ENCODE measurements at regions not wholly inside any gene's neighbourhood (a gene's known extent, or its start where the extent isn't known, plus 50 kb on each side); places are given as distances from the start of the nearest gene placed in this dataset.

GRCh38 chr12:127448906-127449305 lies 818.1 kb upstream of the TMEM132C start:
- intact Hi-C loops (cut with micrococcal nuclease): no loop called here
- DNase-seq (ENCODE audit: low read depth, low spot score): no peak
- dilution Hi-C loops (cut with MboI; ENCODE audit: extremely low pct_ligation_motif_present, low sequenced_read_pairs): no loop called here
- H3K36me3 ChIP-seq (ENCODE audit: control insufficient read depth in 2 of 2, extremely low read depth in 1 of 2, insufficient read depth in 2 of 2, low read length in 2 of 2): no peaks in the 10 kb centered on the region
- H3K79me2 ChIP-seq (ENCODE audit: control insufficient read depth, insufficient read depth, low read length): no peaks in the 10 kb centered on the region
- TF ChIP-seq EZH2 (IDR thresholded peaks at IDR 0.05; ENCODE audit: borderline replicate concordance, low read depth, low read length, severe bottlenecking) (no peak), JUN (IDR thresholded peaks at IDR 0.05; ENCODE audit: borderline replicate concordance, insufficient read depth, insufficient read length, low read depth) (no peak), POLR2AphosphoS5 (IDR thresholded peaks at IDR 0.05; ENCODE audit: insufficient read depth, low read depth, low read length) (no peak), FOS (IDR thresholded peaks at IDR 0.05; ENCODE audit: borderline replicate concordance, insufficient read depth, low read length) (no peak), MYC (IDR thresholded peaks at IDR 0.05; ENCODE audit: low read depth, low read length) (no peak), POLR2A (IDR thresholded peaks at IDR 0.05; ENCODE audit: low read depth, low read length) (no peak)
- TF ChIP-seq, protein P1, sequence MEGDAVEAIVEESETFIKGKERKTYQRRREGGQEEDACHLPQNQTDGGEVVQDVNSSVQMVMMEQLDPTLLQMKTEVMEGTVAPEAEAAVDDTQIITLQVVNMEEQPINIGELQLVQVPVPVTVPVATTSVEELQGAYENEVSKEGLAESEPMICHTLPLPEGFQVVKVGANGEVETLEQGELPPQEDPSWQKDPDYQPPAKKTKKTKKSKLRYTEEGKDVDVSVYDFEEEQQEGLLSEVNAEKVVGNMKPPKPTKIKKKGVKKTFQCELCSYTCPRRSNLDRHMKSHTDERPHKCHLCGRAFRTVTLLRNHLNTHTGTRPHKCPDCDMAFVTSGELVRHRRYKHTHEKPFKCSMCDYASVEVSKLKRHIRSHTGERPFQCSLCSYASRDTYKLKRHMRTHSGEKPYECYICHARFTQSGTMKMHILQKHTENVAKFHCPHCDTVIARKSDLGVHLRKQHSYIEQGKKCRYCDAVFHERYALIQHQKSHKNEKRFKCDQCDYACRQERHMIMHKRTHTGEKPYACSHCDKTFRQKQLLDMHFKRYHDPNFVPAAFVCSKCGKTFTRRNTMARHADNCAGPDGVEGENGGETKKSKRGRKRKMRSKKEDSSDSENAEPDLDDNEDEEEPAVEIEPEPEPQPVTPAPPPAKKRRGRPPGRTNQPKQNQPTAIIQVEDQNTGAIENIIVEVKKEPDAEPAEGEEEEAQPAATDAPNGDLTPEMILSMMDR (IDR thresholded peaks at IDR 0.05; ENCODE audit: extremely low read depth in 1 of 2, insufficient read depth in 1 of 2, low read depth in 1 of 2, low read length in 2 of 2): no peak
- no peaks in the 10 kb centered on the region for H3K27me3 ChIP-seq (ENCODE audit: control insufficient read depth in 2 of 2, insufficient read depth in 2 of 2, low read length in 2 of 2)
- H3K4me2 ChIP-seq (ENCODE audit: insufficient read depth, low read length): no peak overlapping the region
- H3K9ac ChIP-seq (replicated peaks; ENCODE audit: extremely low read depth, insufficient read depth, low read length): no peak overlapping the region
- CTCF ChIA-PET: no interaction called here
- H3K9me3 ChIP-seq (replicated peaks; ENCODE audit: control insufficient read depth, insufficient read depth, low read length): peaks cover 5% of the 10 kb centered on the region
- H2AFZ ChIP-seq (ENCODE audit: low read depth, low read length): no peak overlapping the region
- no TSS peak for BruUV-seq (replicated peaks)
- no peak for FAIRE-seq
- no peaks in the 10 kb centered on the region for H3K9me1 ChIP-seq (replicated peaks; ENCODE audit: control insufficient read depth, extremely low read depth, insufficient read depth, low read length)
- no peak overlapping the region for H3K27ac ChIP-seq (ENCODE audit: insufficient read depth, low read depth, low read length)
- POLR2A ChIA-PET: no interaction called here
- H3K4me3 ChIP-seq (replicated peaks in 1 of 3; ENCODE audit: insufficient read depth in 1 of 3, low read depth in 1 of 3, low read length in 3 of 3): no peak overlapping the region
- no peaks in the 10 kb centered on the region for H4K20me1 ChIP-seq (replicated peaks; ENCODE audit: control insufficient read depth, extremely low read depth, insufficient read depth, low read length)
- no peaks in the 10 kb centered on the region for H3K4me1 ChIP-seq (ENCODE audit: control insufficient read depth, extremely low read depth, insufficient read depth, low read length)

DNA sequence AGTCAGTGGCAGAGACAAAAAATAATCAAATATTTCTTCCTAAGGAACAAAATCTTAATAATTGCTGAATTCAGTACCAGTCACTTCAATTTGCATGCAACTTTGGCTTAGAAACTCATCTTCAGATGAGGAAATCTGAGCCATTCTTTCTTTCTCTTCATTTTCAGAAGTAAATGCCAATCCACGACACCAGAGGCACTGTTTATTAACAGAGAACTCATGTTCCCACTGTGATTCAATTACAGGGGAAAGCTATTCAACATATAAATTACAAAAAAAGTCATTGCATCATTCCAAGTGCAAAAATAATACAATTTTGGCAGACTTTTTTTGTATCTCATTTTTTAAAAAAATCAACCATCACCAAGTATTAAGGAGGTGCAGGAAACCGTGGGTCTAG lies 816.1 kb upstream of the TMEM132C start:
- H3K27me3 ChIP-seq (ENCODE audit: control insufficient read depth in 2 of 2, insufficient read depth in 2 of 2, low read length in 2 of 2): no peaks in the 10 kb centered on the region
- peaks cover 2% of the 10 kb centered on the region for H3K9me3 ChIP-seq (replicated peaks; ENCODE audit: control insufficient read depth, insufficient read depth, low read length)
- intact Hi-C loops (cut with micrococcal nuclease) (no loop called here), dilution Hi-C loops (cut with MboI; ENCODE audit: extremely low pct_ligation_motif_present, low sequenced_read_pairs) (no loop called here)
- no peak overlapping the region for H3K9ac ChIP-seq (replicated peaks; ENCODE audit: extremely low read depth, insufficient read depth, low read length)
- FAIRE-seq: no peak
- no peak overlapping the region for H2AFZ ChIP-seq (ENCODE audit: low read depth, low read length)
- H3K79me2 ChIP-seq (ENCODE audit: control insufficient read depth, insufficient read depth, low read length): no peaks in the 10 kb centered on the region
- H3K4me2 ChIP-seq (ENCODE audit: insufficient read depth, low read length): no peak overlapping the region
- no peaks in the 10 kb centered on the region for H4K20me1 ChIP-seq (replicated peaks; ENCODE audit: control insufficient read depth, extremely low read depth, insufficient read depth, low read length)
- DNase-seq (ENCODE audit: low read depth, low spot score): no peak
- H3K36me3 ChIP-seq (ENCODE audit: control insufficient read depth in 2 of 2, extremely low read depth in 1 of 2, insufficient read depth in 2 of 2, low read length in 2 of 2): no peaks in the 10 kb centered on the region
- no peak overlapping the region for H3K4me3 ChIP-seq (replicated peaks in 1 of 3; ENCODE audit: insufficient read depth in 1 of 3, low read depth in 1 of 3, low read length in 3 of 3)
- H3K9me1 ChIP-seq (replicated peaks; ENCODE audit: control insufficient read depth, extremely low read depth, insufficient read depth, low read length): no peaks in the 10 kb centered on the region
- BruUV-seq (replicated peaks): no TSS peak
- ChIA-PET CTCF (interaction anchor here (0.5 kb wide), 1 partner anchor 1034 kb away, joined by 3 read pairs; no protein-coding TSS in a partner anchor), POLR2A (no interaction called here)
- no peak overlapping the region for H3K27ac ChIP-seq (ENCODE audit: insufficient read depth, low read depth, low read length)
- no peaks in the 10 kb centered on the region for H3K4me1 ChIP-seq (ENCODE audit: control insufficient read depth, extremely low read depth, insufficient read depth, low read length)
- TF ChIP-seq, protein P1 (IDR thresholded peaks at IDR 0.05; ENCODE audit: extremely low read depth in 1 of 2, insufficient read depth in 1 of 2, low read depth in 1 of 2, low read length in 2 of 2): no peak
- TF ChIP-seq POLR2AphosphoS5 (IDR thresholded peaks at IDR 0.05; ENCODE audit: insufficient read depth, low read depth, low read length) (no peak), JUN (IDR thresholded peaks at IDR 0.05; ENCODE audit: borderline replicate concordance, insufficient read depth, insufficient read length, low read depth) (no peak), POLR2A (IDR thresholded peaks at IDR 0.05; ENCODE audit: low read depth, low read length) (no peak), MAX (IDR thresholded peaks at IDR 0.05; ENCODE audit: insufficient read depth, insufficient read length) (no peak), GATA2 (IDR thresholded peaks at IDR 0.05; ENCODE audit: insufficient read depth, insufficient read length, low read depth, low read length) (no peak), MYC (IDR thresholded peaks at IDR 0.05; ENCODE audit: low read depth, low read length) (no peak), EZH2 (IDR thresholded peaks at IDR 0.05; ENCODE audit: borderline replicate concordance, low read depth, low read length, severe bottlenecking) (no peak), FOS (IDR thresholded peaks at IDR 0.05; ENCODE audit: borderline replicate concordance, insufficient read depth, low read length) (no peak)

Data from endothelial cell of umbilical vein (primary cell).